ENCODE measurements at regions not wholly inside any gene's neighbourhood (a gene's known extent, or its start where the extent isn't known, plus 50 kb on each side); places are given as distances from the start of the nearest gene placed in this dataset.

DNA sequence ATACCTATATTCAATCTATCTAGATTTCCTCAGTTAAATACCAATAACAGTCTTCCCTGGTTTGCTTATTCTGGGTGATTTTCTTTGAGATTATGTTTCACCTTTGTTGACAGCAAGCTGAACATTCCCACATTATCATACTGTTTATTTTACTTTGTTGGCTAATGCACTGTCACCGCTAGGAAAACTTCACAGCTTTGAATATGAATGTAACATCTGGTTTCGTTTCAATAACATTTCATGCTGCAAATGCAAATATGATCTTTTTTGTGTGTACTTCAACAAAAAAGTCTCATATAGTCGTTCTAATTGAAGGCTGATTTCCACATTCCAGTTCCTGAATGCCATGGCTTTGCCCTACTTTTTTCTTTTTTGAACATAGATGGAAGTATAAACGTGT, 946.3 kb upstream of the GHITM start:
- Histone ChIP-seq H2AK5ac (ENCODE audit: low read depth, low read length) (no peak overlapping the region), H2BK5ac (ENCODE audit: low read length) (no peak overlapping the region), H3K27ac (replicated peaks; ENCODE audit: low read length) (no peak overlapping the region), H3K79me1 (ENCODE audit: low read depth, low read length) (no peaks in the 10 kb centered on the region), H3K18ac (ENCODE audit: low read length) (no peak overlapping the region), H3K14ac (ENCODE audit: low read length) (no peak overlapping the region), H3K4me3 (ENCODE audit: low read length in 2 of 2) (no peak overlapping the region), H4K8ac (ENCODE audit: low read depth, low read length) (no peak overlapping the region), H4K91ac (ENCODE audit: low read depth, low read length, poor library complexity) (no peak overlapping the region), H2BK15ac (ENCODE audit: low read length) (no peak overlapping the region), H3K4ac (ENCODE audit: low read length) (no peak overlapping the region), H3K4me2 (ENCODE audit: insufficient read depth, low read length, poor library complexity, severe bottlenecking) (no peak overlapping the region), H3K4me1 (ENCODE audit: control insufficient read depth in 2 of 2, insufficient read depth in 1 of 2, low read depth in 1 of 2, low read length in 2 of 2) (no peaks in the 10 kb centered on the region), H3K9ac (ENCODE audit: low read depth, low read length, poor library complexity) (no peak overlapping the region), H3K27me3 (ENCODE audit: control insufficient read depth in 3 of 3, insufficient read depth in 3 of 3, low read depth in 1 of 3, low read length in 3 of 3) (no peaks in the 10 kb centered on the region), H2BK120ac (ENCODE audit: low read depth, low read length) (no peak overlapping the region), H3K23ac (ENCODE audit: low read depth, low read length, poor library complexity) (no peak overlapping the region), H2BK12ac (ENCODE audit: low read length) (no peak overlapping the region), H3K36me3 (replicated peaks in 1 of 2; ENCODE audit: control insufficient read depth in 2 of 2, insufficient read depth in 2 of 2, low read length in 2 of 2) (no peaks in the 10 kb centered on the region), H3K9me3 (replicated peaks in 1 of 2; ENCODE audit: control insufficient read depth in 2 of 2, insufficient read depth in 1 of 2, low read depth in 1 of 2, low read length in 2 of 2) (no peaks in the 10 kb centered on the region), H2AFZ (ENCODE audit: low read length) (no peak overlapping the region)
- no CpG with 5 or more reads among the region's 4 CpGs for WGBS, 2 donors (ENCODE audit: extremely low coverage in 2 of 2, insufficient read length in 2 of 2, insufficient replicate concordance in 1 of 2)
- no peak for DNase-seq (ENCODE audit: low spot score)

DNA sequence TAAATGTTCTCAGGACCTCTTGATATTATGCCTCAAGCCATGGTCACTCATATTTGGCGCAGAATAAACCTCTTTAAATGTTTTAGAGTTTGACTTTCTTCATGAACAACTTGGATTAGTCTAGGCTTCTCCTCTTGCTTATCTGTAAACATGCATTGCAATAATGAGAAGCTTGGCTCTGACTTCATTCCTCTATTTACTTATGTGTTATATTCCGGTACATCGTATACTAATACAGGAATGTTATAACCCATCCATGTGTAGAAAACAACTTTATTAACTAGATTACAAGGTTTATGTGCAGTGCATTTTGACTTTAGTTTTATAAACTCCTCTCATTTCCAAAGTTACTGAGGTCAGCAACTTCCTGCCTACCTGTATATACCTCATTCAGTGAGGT, 944.3 kb upstream of the GHITM start:
- no peaks in the 10 kb centered on the region for H3K27me3 ChIP-seq (ENCODE audit: control insufficient read depth in 3 of 3, insufficient read depth in 3 of 3, low read depth in 1 of 3, low read length in 3 of 3)
- no peaks in the 10 kb centered on the region for H3K4me1 ChIP-seq (ENCODE audit: control insufficient read depth in 2 of 2, insufficient read depth in 1 of 2, low read depth in 1 of 2, low read length in 2 of 2)
- H2BK15ac ChIP-seq (ENCODE audit: low read length) = no peak overlapping the region
- no peak overlapping the region for H3K18ac ChIP-seq (ENCODE audit: low read length)
- H3K4ac ChIP-seq (ENCODE audit: low read length) = no peak overlapping the region
- no peak overlapping the region for H2BK12ac ChIP-seq (ENCODE audit: low read length)
- no peaks in the 10 kb centered on the region for H3K9me3 ChIP-seq (replicated peaks in 1 of 2; ENCODE audit: control insufficient read depth in 2 of 2, insufficient read depth in 1 of 2, low read depth in 1 of 2, low read length in 2 of 2)
- H4K91ac ChIP-seq (ENCODE audit: low read depth, low read length, poor library complexity) = no peak overlapping the region
- no peaks in the 10 kb centered on the region for H3K36me3 ChIP-seq (replicated peaks in 1 of 2; ENCODE audit: control insufficient read depth in 2 of 2, insufficient read depth in 2 of 2, low read length in 2 of 2)
- no peak overlapping the region for H2AFZ ChIP-seq (ENCODE audit: low read length)
- no peak overlapping the region for H3K4me3 ChIP-seq (ENCODE audit: low read length in 2 of 2)
- H3K9ac ChIP-seq (ENCODE audit: low read depth, low read length, poor library complexity) = no peak overlapping the region
- no peak for DNase-seq (ENCODE audit: low spot score)
- no CpG with 5 or more reads among the region's 3 CpGs for WGBS, 2 donors (ENCODE audit: extremely low coverage in 2 of 2, insufficient read length in 2 of 2, insufficient replicate concordance in 1 of 2)
- no peak overlapping the region for H2BK5ac ChIP-seq (ENCODE audit: low read length)
- no peaks in the 10 kb centered on the region for H3K79me1 ChIP-seq (ENCODE audit: low read depth, low read length)
- H3K27ac ChIP-seq (replicated peaks; ENCODE audit: low read length) = no peak overlapping the region
- H2BK120ac ChIP-seq (ENCODE audit: low read depth, low read length) = no peak overlapping the region
- no peak overlapping the region for H4K8ac ChIP-seq (ENCODE audit: low read depth, low read length)
- H3K23ac ChIP-seq (ENCODE audit: low read depth, low read length, poor library complexity) = no peak overlapping the region
- no peak overlapping the region for H3K14ac ChIP-seq (ENCODE audit: low read length)
- no peak overlapping the region for H2AK5ac ChIP-seq (ENCODE audit: low read depth, low read length)
- H3K4me2 ChIP-seq (ENCODE audit: insufficient read depth, low read length, poor library complexity, severe bottlenecking) = no peak overlapping the region

DNA sequence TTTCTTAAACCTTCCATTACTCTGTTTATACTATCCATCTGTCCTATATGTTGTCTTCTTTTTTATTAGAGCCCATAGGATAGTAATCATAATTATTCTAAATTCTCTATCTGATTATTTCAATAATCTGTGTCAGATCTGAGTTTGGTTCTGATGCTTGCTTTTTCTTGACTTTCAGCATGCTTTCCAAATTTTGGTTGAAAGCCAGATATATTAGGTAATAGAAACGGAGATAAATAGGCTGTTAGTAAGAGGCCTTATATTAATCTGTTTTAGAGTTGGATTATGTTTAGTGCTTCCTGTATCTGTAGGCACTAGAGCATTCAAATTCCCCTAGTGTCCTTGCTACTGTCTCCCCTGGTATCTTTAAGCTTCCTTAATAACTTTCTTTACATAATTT, 939.9 kb upstream of the GHITM start:
- Histone ChIP-seq H2BK12ac (ENCODE audit: low read length) (no peak overlapping the region), H4K91ac (ENCODE audit: low read depth, low read length, poor library complexity) (no peak overlapping the region), H3K14ac (ENCODE audit: low read length) (no peak overlapping the region), H3K4ac (ENCODE audit: low read length) (no peak overlapping the region), H3K4me1 (ENCODE audit: control insufficient read depth in 2 of 2, insufficient read depth in 1 of 2, low read depth in 1 of 2, low read length in 2 of 2) (no peaks in the 10 kb centered on the region), H2BK5ac (ENCODE audit: low read length) (no peak overlapping the region), H3K9ac (ENCODE audit: low read depth, low read length, poor library complexity) (no peak overlapping the region), H2BK15ac (ENCODE audit: low read length) (no peak overlapping the region), H3K27ac (replicated peaks; ENCODE audit: low read length) (no peak overlapping the region), H3K4me3 (ENCODE audit: low read length in 2 of 2) (no peak overlapping the region), H2BK120ac (ENCODE audit: low read depth, low read length) (no peak overlapping the region), H3K9me3 (replicated peaks in 1 of 2; ENCODE audit: control insufficient read depth in 2 of 2, insufficient read depth in 1 of 2, low read depth in 1 of 2, low read length in 2 of 2) (no peaks in the 10 kb centered on the region), H3K79me1 (ENCODE audit: low read depth, low read length) (no peaks in the 10 kb centered on the region), H3K36me3 (replicated peaks in 1 of 2; ENCODE audit: control insufficient read depth in 2 of 2, insufficient read depth in 2 of 2, low read length in 2 of 2) (no peaks in the 10 kb centered on the region), H3K18ac (ENCODE audit: low read length) (no peak overlapping the region), H2AK5ac (ENCODE audit: low read depth, low read length) (no peak overlapping the region), H3K27me3 (ENCODE audit: control insufficient read depth in 3 of 3, insufficient read depth in 3 of 3, low read depth in 1 of 3, low read length in 3 of 3) (no peaks in the 10 kb centered on the region), H4K8ac (ENCODE audit: low read depth, low read length) (no peak overlapping the region), H3K23ac (ENCODE audit: low read depth, low read length, poor library complexity) (no peak overlapping the region), H3K4me2 (ENCODE audit: insufficient read depth, low read length, poor library complexity, severe bottlenecking) (no peak overlapping the region), H2AFZ (ENCODE audit: low read length) (no peak overlapping the region)
- no peak for DNase-seq (ENCODE audit: low spot score)
- no CpG with 5 or more reads among the region's 1 CpG for WGBS, 2 donors (ENCODE audit: extremely low coverage in 2 of 2, insufficient read length in 2 of 2, insufficient replicate concordance in 1 of 2)

DNA sequence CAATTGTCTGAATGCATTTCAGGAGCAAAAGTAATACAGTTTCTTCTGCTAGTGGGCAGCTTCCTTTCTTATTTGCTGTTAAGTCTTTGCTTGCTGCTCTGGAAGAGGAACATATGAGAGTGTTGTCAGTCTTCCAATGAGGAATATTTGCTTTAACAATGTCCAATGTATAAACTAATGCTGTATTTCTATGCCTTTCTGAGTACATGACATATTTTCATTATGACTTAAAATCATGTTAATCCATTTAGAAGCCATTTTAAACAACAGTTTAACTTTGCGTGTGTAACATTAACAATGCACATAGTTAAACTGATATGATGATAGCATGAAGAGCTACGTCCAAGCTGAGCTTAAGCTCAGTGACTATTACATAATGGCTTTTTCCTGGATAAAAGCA, 933.4 kb upstream of the GHITM start:
- H3K9ac ChIP-seq (ENCODE audit: low read depth, low read length, poor library complexity) = no peak overlapping the region
- H3K4me1 ChIP-seq (ENCODE audit: control insufficient read depth in 2 of 2, insufficient read depth in 1 of 2, low read depth in 1 of 2, low read length in 2 of 2) = peaks cover 0 to 6% of the 10 kb centered on the region in 2 donors
- H3K27ac ChIP-seq (replicated peaks; ENCODE audit: low read length) = no peak overlapping the region
- H2AFZ ChIP-seq (ENCODE audit: low read length) = no peak overlapping the region
- no peaks in the 10 kb centered on the region for H3K27me3 ChIP-seq (ENCODE audit: control insufficient read depth in 3 of 3, insufficient read depth in 3 of 3, low read depth in 1 of 3, low read length in 3 of 3)
- no CpG with 5 or more reads among the region's 2 CpGs for WGBS, 2 donors (ENCODE audit: extremely low coverage in 2 of 2, insufficient read length in 2 of 2, insufficient replicate concordance in 1 of 2)
- H4K91ac ChIP-seq (ENCODE audit: low read depth, low read length, poor library complexity) = no peak overlapping the region
- no peaks in the 10 kb centered on the region for H3K9me3 ChIP-seq (replicated peaks in 1 of 2; ENCODE audit: control insufficient read depth in 2 of 2, insufficient read depth in 1 of 2, low read depth in 1 of 2, low read length in 2 of 2)
- no peak overlapping the region for H2AK5ac ChIP-seq (ENCODE audit: low read depth, low read length)
- no peak overlapping the region for H3K4ac ChIP-seq (ENCODE audit: low read length)
- H3K23ac ChIP-seq (ENCODE audit: low read depth, low read length, poor library complexity) = no peak overlapping the region
- H2BK15ac ChIP-seq (ENCODE audit: low read length) = no peak overlapping the region
- no peak overlapping the region for H3K4me3 ChIP-seq (ENCODE audit: low read length in 2 of 2)
- no peak overlapping the region for H3K14ac ChIP-seq (ENCODE audit: low read length)
- no peaks in the 10 kb centered on the region for H3K79me1 ChIP-seq (ENCODE audit: low read depth, low read length)
- no peaks in the 10 kb centered on the region for H3K36me3 ChIP-seq (replicated peaks in 1 of 2; ENCODE audit: control insufficient read depth in 2 of 2, insufficient read depth in 2 of 2, low read length in 2 of 2)
- H4K8ac ChIP-seq (ENCODE audit: low read depth, low read length) = no peak overlapping the region
- DNase-seq (ENCODE audit: low spot score) = no peak
- no peak overlapping the region for H3K18ac ChIP-seq (ENCODE audit: low read length)
- no peak overlapping the region for H2BK5ac ChIP-seq (ENCODE audit: low read length)
- H2BK120ac ChIP-seq (ENCODE audit: low read depth, low read length) = no peak overlapping the region
- no peak overlapping the region for H3K4me2 ChIP-seq (ENCODE audit: insufficient read depth, low read length, poor library complexity, severe bottlenecking)
- H2BK12ac ChIP-seq (ENCODE audit: low read length) = no peak overlapping the region
